ENCODE measurements at regions not wholly inside any gene's neighbourhood (a gene's known extent, or its start where the extent isn't known, plus 50 kb on each side); places are given as distances from the start of the nearest gene placed in this dataset.

DNA sequence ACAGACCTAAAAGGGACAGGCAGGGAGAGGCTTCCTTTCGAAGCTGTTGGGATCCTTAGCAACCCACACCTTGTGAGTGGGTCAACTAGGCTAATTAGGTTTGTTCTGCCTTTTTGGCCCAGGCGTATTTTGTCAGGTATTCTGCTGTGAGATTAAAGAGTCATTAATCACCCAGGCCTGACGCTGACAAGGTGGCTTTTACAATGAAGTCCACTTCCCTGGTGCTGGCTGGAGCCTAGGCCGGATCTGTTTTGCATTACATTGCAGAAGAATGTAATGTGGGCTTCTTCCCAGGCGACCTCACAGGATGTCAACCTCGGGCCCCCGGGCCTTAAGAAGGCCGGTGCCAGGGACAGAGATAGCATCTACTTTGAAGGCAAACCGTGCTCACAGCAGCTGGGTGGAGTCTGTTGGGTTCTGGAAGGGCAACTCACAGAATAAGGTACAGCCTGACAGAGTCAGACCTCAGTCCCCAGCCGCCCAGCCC lies 76.9 kb downstream of the HES1 start:
- TF ChIP-seq EP300 (IDR thresholded peaks at IDR 0.05), result no peak
- TF ChIP-seq POLR2A (IDR thresholded peaks at IDR 0.05), result no peak
- no peak for TF ChIP-seq CTCF (IDR thresholded peaks at IDR 0.05)
- TF ChIP-seq POLR2AphosphoS5 (IDR thresholded peaks at IDR 0.05), result no peak
- Histone ChIP-seq H3K9me3 (no peaks in the 10 kb centered on the region), H3K27ac (no peak overlapping the region), H3K4me3 (no peak overlapping the region), H3K36me3 (no peaks in the 10 kb centered on the region), H3K27me3 (no peaks in the 10 kb centered on the region), H3K4me1 (peaks cover 0 to 14% (median 11%) of the 10 kb centered on the region in 4 donors)
- ATAC-seq (ENCODE audit: low FRiP score in 2 of 2), result no peak
- DNase-seq, result no peak
- 46 to 52% methylated on average over 7 to 10 of the region's 10 CpGs for WGBS, 2 donors

DNA sequence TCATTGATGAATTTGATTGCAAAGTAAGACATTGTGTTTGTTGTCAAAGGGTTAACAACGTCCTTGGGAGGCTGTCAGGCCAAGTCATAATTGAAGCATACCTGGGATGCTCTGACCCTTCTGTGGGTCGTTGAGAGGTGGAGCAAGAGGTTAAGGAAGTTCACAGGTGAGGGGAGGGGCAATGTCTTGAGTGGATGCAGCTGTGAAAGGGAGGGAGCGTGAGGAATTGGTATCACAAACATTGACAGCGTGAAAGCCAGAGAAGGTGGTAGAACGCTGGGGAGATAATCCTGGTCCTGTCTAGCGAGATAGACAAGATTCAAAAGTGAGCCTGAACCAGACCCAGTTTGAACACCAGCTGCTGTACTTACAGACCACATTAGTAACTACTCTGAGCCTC lies 79.4 kb downstream of the HES1 start:
- WGBS, 2 donors, result 67 to 75% methylated on average over 6 of the region's 6 CpGs
- no peaks in the 10 kb centered on the region for H3K36me3 ChIP-seq
- no peak overlapping the region for H3K4me3 ChIP-seq
- no peak for DNase-seq
- no peak overlapping the region for H3K27ac ChIP-seq
- H3K4me1 ChIP-seq, result peaks cover 0 to 14% (median 11%) of the 10 kb centered on the region in 4 donors
- H3K9me3 ChIP-seq, result no peaks in the 10 kb centered on the region
- H3K27me3 ChIP-seq, result no peaks in the 10 kb centered on the region
- ATAC-seq (ENCODE audit: low FRiP score in 2 of 2), result no peak
- TF ChIP-seq CTCF (IDR thresholded peaks at IDR 0.05) (no peak), POLR2AphosphoS5 (IDR thresholded peaks at IDR 0.05) (no peak), POLR2A (IDR thresholded peaks at IDR 0.05) (no peak), EP300 (IDR thresholded peaks at IDR 0.05) (no peak)

GRCh38 chr3:194218646-194219453 lies 82.9 kb downstream of the HES1 start:
- H3K27ac ChIP-seq, result no peak overlapping the region
- H3K9me3 ChIP-seq, result no peaks in the 10 kb centered on the region
- H3K4me1 ChIP-seq, result peaks cover 0 to 2% (median 0%) of the 10 kb centered on the region in 4 donors
- 80 to 83% methylated on average over 11 to 13 of the region's 13 CpGs for WGBS, 2 donors
- no peaks in the 10 kb centered on the region for H3K36me3 ChIP-seq
- TF ChIP-seq CTCF (IDR thresholded peaks at IDR 0.05), result no peak
- TF ChIP-seq POLR2A (IDR thresholded peaks at IDR 0.05), result no peak
- no peak for TF ChIP-seq EP300 (IDR thresholded peaks at IDR 0.05)
- TF ChIP-seq POLR2AphosphoS5 (IDR thresholded peaks at IDR 0.05), result no peak
- H3K27me3 ChIP-seq, result peaks cover 0 to 2% (median 0%) of the 10 kb centered on the region in 4 donors
- DNase-seq (no peak), ATAC-seq (ENCODE audit: low FRiP score in 2 of 2) (no peak)
- H3K4me3 ChIP-seq, result no peak overlapping the region

DNA sequence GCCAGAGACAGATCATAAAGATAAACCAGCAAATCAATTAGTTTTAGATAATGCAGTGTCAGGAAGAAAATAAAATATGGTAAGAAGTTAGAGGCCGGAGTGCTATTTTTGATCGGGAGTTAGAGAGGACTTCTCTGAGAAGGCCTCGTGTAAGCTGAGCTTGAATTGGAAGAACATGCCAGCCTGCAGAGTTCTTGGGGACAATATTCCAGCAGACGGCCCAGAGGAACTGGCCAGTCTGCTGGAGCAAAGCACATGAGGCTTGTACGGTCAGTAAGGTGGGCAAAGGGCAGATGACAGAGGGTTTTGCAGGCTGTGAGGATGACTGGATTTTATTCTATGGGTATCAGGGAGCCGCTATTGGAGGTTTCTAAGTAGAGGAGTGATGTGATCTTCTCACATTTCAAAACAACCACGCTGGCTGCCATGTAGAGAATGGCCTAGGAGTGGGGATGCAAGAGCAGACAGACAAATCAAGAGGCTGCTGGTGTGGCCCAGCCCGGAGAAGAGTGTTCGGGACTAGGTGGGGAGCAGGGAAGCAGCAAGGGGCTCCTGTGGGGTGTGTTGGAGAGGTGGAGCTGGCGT lies 84.0 kb downstream of the HES1 start:
- 92 to 93% methylated on average over 10 of the region's 10 CpGs for WGBS, 2 donors
- H3K27ac ChIP-seq, result no peak overlapping the region
- H3K36me3 ChIP-seq, result no peaks in the 10 kb centered on the region
- TF ChIP-seq EP300 (IDR thresholded peaks at IDR 0.05) (no peak), CTCF (IDR thresholded peaks at IDR 0.05) (no peak), POLR2A (IDR thresholded peaks at IDR 0.05) (no peak), POLR2AphosphoS5 (IDR thresholded peaks at IDR 0.05) (no peak)
- DNase-seq, result no peak
- H3K4me3 ChIP-seq, result no peak overlapping the region
- H3K27me3 ChIP-seq, result peaks cover 0 to 2% (median 0%) of the 10 kb centered on the region in 4 donors
- H3K9me3 ChIP-seq, result no peaks in the 10 kb centered on the region
- no peak for ATAC-seq (ENCODE audit: low FRiP score in 2 of 2)
- H3K4me1 ChIP-seq, result peaks cover 1 to 3% (median 2%) of the 10 kb centered on the region in 4 donors
